GM19238 (cell line): ENCODE measurements at regions not wholly inside any gene's neighbourhood (a gene's known extent, or its start where the extent isn't known, plus 50 kb on each side); places are given as distances from the start of the nearest gene placed in this dataset.
"Not testable (repeated sequence)": the region's sequence is repeated elsewhere in the genome, so short reads cannot be mapped to it uniquely, and the experiment has no call there.

ENCODE experiments used
- DNase-seq: peaks from one replicate; pipeline ENCODE4 v3.0.0; 2011; ENCODE audit warnings: low spot score; ENCODE audit not compliant: insufficient read length

- no peak for DNase-seq
Measured at GRCh38 chr18:5720132-5720531, 175.2 kb downstream of the TMEM200C start.

DNA sequence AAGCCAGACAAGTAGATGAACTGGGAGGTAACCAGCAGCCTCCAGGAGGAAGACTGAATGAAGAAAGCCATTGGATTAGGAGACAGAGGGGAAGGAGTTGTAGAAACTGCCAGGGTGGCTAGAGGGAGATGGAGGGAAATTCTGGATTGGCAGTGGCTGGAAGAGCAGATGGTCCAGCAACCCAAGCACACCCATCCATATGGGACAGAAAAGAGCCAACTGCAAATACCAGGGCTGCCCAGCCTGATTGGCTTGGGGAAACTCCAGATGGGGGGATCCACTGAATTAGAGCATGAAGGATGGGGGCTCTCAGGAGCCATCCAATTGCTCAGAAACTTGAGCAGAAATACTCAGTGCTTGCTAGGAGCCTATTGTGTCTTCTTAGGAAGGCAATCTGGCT, 173.5 kb upstream of the EPB41L3 start:
- DNase-seq = no peak

GRCh38 chr18:5710676-5711075, 166.9 kb upstream of the EPB41L3 start:
- DNase-seq = no peak

DNA sequence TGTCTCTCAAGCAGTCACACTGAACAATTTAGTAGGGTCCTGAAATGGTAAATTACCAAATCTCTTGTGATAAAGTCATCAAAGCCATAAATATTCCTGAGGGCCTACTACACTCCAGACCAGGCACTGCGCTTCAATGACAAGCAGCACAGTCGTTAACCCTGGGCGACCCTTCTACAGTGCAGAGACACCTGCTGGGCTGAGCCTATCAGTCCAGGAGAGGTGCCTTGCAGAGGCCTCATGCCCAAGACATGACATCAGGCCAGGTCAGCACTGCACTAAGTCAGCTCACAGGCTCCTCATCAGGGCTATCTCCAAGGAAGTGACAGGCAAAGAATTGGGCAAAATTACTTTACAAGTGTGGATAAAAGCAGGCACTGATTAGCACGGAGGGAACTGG, 166.4 kb upstream of the EPB41L3 start:
- DNase-seq = no peak

DNA sequence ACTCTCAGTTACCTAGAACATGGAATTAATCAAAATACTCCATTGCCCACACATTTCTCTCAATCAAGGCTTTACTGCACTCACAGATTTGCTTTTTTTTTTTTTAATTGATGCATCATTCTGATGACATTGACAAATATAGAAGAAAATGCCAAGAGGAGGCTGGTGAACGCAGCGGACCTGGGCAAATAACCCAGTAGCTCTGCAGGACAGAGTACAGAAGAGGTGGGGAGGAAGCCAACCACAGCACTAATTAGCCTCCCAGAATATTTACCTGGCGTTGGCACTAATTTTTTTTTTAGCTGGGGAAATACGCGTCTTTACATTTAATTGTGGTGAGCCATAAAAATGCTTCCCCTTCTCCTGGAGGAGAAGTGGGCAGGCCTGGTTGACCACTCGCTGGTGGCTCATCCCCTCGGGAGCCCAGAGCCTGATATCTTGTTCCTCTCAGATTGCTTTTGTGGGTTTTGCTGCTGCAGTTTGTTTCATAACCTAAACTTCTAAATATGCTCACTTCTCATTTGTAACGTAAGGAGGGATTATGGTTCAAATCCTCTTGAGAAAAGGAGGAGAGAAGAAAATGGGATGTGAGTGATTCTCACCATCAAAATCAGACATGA, 165.8 kb upstream of the EPB41L3 start:
- DNase-seq = no peak

- DNase-seq = no peak
Measured at GRCh38 chr18:5707586-5707985, 163.8 kb upstream of the EPB41L3 start.

DNA sequence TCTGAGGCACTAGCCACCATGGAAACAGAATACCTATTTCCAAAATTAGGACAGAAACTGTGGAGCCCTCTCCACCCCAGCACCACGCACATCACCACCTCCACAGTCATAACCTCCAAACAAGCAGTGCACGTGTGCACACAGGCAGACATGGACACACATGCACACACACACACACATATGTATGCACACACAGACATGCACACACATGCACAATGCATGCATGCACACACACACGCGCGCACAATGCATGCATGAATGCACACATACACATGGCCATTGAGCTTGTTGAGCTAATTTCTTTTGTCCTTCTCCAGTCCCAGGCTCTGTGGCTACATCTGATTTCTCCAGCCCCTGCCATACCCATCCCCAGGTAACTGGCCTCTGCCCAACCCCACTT, 161.6 kb upstream of the EPB41L3 start:
- DNase-seq = no peak

DNA sequence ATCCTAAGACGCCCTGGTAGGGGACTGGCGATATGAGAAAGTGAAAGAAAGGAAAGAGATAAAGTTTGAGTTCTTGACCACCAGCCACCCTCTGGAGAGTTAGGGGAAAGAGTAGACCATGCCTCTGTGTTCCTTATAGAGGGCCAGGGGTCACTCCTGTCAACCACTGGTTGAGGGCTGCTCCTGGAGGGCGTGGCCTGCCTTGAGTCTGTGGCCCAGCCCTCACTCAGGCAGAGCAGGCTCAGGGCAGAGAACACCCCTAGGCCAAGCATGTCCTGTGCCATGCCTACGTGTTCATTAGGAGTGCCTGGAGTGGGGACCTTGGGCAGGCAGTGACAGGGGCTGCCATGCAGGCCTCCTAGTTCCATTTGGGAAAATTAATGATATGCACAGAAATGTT, 161.1 kb upstream of the EPB41L3 start:
- no peak for DNase-seq

- not testable (repeated sequence) for DNase-seq
Measured at GRCh38 chr18:5702016-5702415, 158.2 kb upstream of the EPB41L3 start.

- DNase-seq = no peak
Measured at GRCh38 chr18:5693699-5694294, 150.0 kb upstream of the EPB41L3 start.

GRCh38 chr18:5678779-5679406, 135.1 kb upstream of the EPB41L3 start:
- DNase-seq = no peak

- no peak for DNase-seq
Measured at GRCh38 chr18:5678278-5678677, 134.5 kb upstream of the EPB41L3 start.

GRCh38 chr18:5673616-5674015, 129.8 kb upstream of the EPB41L3 start:
- DNase-seq = no peak

GRCh38 chr18:5669585-5669984, 125.8 kb upstream of the EPB41L3 start:
- DNase-seq = no peak

DNA sequence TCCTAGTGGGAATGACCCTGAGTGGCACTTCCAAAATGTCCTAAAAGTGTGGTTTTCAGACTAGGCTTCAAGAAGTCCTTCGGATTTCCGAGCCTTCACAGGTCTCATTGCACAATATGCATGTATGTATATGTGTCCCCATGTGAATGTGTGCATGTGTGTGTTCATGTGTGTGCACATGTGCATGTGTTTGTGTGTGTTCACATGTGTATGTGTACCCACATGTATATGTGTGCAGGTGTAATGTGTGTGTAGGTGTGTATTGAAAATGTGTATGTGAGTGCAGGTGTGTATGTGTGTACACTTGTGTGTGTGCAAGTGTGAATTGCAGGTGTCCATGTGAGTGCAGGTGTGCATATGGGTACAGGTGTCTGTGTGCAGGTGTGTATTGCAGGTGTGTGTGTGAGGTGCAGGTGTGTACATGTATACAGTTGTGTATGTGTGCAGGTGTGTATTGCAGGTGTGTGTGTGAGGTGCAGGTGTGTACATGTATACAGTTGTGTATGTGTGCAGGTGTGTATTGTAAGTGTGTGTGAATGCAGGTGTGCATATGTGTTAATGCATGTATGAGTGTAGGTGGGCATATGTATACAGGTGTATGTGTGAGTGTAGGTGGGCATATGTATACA, 124.4 kb upstream of the EPB41L3 start:
- DNase-seq = no peak

DNA sequence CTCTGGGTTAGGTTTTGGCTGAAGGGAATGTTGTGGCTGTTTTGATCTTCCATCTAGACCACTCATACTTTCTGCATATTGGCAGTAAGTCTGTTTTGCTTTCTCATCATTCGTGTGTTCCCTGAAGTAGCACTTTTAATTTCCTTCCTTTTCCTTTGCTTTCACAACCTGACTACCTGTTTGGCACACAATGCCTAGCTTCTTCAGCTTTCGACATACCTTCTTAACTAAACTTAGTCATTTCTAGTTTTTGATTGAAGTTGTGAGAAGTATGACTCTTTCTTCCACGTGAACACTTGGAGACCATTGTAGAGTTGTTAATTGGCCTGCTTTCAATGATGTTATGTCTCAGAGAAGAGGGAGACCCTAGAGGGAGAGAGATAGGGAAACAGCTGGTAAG, 123.6 kb upstream of the EPB41L3 start:
- no peak for DNase-seq

DNA sequence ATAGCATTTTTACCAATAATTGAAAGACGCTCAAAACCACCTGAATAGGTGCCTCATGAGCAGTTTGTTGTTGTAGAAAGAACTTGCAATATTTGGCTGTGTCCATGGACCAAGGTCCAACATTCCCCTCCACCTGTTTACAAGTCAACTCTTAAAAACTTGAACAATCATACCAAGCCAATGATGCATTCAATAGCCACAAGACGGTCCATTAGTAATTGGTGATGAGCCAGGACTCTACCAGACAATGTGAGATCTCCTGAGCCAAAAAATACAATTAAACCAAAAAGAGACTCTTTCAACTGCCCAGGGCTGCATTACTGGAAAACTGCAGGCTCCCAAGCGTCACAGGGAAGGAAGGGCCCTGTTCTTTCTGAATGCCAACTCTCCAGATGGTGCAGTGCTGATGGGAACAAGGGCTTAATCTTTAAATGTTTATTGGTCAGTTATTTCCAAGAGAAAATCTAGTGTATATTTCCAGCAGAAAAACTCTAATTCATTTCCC, 118.8 kb upstream of the EPB41L3 start:
- DNase-seq = no peak

DNA sequence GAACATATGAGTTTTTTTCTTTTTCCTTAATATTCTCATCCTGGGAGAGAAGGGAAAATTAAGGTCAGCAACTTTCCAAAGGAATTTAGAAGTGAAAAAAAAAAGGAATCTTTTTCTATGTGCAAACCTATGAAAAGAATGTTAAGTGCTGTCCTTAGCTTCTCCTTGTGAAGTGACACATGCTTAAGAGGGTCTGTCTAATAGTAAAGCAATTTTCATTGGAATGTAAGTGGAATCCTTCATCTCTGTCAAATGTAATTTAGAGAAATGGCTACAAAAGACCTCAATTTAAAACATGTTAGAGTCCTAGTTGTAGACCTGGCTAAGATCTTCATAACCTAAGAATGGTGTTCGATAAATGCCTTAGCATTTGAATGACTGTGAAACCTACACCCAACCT, 117.4 kb upstream of the EPB41L3 start:
- DNase-seq = no peak

DNA sequence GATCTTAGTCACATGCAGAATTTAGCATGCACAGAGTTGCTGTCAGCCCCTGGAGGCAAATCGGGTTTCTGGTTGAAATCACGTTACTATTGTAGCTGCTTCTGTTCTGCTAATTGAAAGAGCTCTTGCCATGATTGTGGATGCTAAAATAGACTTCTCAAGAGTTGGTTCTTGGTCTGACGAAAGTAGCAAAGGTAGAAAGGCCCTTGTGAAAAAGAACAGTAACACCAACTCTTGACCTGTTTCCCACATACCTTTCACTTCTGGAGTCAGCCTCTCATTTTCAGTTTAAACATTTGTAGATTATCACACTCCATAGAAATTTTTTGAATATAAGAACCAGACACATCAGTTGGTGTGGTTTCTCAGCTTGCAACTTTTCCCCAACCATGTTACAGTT, 110.0 kb upstream of the EPB41L3 start:
- DNase-seq = no peak

- DNase-seq = no peak
Measured at GRCh38 chr18:5651736-5652135, 107.9 kb upstream of the EPB41L3 start.

GRCh38 chr18:5649439-5649838, 105.6 kb upstream of the EPB41L3 start:
- DNase-seq = no peak

DNA sequence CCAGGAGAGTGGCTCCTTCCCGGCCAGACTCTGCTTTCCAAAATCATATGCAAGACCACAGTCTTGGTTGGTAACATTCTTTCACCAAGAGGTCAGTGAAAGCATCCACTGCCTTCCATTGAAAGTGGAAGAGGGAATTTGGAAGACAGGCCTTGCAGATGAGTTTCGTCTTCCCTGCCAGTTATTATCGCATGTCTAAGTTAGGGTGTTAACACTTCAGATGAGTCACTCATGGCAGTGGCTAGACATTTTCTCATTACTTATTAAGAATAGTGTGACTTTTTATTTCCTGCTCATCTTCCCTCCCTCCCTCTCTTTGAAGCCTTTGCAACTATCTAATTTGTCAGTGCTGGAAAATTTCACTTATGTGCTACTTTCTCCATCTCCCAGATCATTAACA, 102.9 kb upstream of the EPB41L3 start:
- DNase-seq = no peak
